Rectal smooth muscle tissue (tissue), 1 donor: ENCODE measurements at regions not wholly inside any gene's neighbourhood (a gene's known extent, or its start where the extent isn't known, plus 50 kb on each side); places are given as distances from the start of the nearest gene placed in this dataset.

Experiments
- H3K27ac ChIP-seq: one replicate; pipeline ENCODE4 v1.7.0; 2013; ENCODE audit warnings: low read depth, low read length, inconsistent platforms
- H3K27me3 ChIP-seq: one replicate; pipeline ENCODE4 v1.7.0; 2013; ENCODE audit warnings: low read length; ENCODE audit not compliant: control insufficient read depth, insufficient read depth
- H3K36me3 ChIP-seq: one replicate; pipeline ENCODE4 v1.7.0; 2013; ENCODE audit warnings: low read length; ENCODE audit not compliant: control insufficient read depth, insufficient read depth
- H3K4me1 ChIP-seq: one replicate; pipeline ENCODE4 v1.7.0; 2013; ENCODE audit warnings: low read length; ENCODE audit not compliant: control insufficient read depth, insufficient read depth
- H3K4me3 ChIP-seq: one replicate; pipeline ENCODE4 v1.7.0; 2013; ENCODE audit warnings: low read length
- H3K9ac ChIP-seq: one replicate; pipeline ENCODE4 v1.7.0; 2013; ENCODE audit warnings: low read length

GRCh38 chr10:2303169-2303568, 565.8 kb upstream of the ADARB2 start:
- Histone ChIP-seq H3K9ac (no peak overlapping the region), H3K4me3 (no peak overlapping the region), H3K27ac (no peak overlapping the region), H3K36me3 (no peaks in the 10 kb centered on the region), H3K4me1 (no peaks in the 10 kb centered on the region), H3K27me3 (no peaks in the 10 kb centered on the region)

- no peak overlapping the region for H3K4me3 ChIP-seq
- no peaks in the 10 kb centered on the region for H3K27me3 ChIP-seq
- H3K4me1 ChIP-seq = no peaks in the 10 kb centered on the region
- H3K36me3 ChIP-seq = no peaks in the 10 kb centered on the region
- no peak overlapping the region for H3K9ac ChIP-seq
- no peak overlapping the region for H3K27ac ChIP-seq
Observed at GRCh38 chr10:2301227-2301626, 563.9 kb upstream of the ADARB2 start.

DNA sequence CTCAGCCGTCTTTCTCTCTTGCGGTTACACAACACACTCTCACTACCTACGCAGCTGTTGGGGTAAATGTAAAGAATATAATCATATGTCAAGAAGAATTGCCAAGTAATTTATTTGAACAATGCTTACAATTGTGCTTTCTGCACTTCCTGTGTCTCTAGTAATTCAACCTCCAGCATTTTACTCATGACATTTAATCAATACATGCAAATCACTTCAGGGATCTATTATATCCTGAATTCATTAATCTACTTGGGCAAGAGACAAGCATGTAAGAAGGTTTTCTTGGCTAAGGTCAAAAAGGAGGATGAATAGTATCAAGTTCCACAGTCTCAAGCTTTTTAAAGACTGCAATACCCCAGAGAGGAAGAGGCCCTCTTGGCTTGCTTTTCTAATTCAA, 562.9 kb upstream of the ADARB2 start:
- Histone ChIP-seq H3K27ac (no peak overlapping the region), H3K9ac (no peak overlapping the region), H3K27me3 (no peaks in the 10 kb centered on the region), H3K36me3 (no peaks in the 10 kb centered on the region), H3K4me3 (no peak overlapping the region), H3K4me1 (no peaks in the 10 kb centered on the region)

DNA sequence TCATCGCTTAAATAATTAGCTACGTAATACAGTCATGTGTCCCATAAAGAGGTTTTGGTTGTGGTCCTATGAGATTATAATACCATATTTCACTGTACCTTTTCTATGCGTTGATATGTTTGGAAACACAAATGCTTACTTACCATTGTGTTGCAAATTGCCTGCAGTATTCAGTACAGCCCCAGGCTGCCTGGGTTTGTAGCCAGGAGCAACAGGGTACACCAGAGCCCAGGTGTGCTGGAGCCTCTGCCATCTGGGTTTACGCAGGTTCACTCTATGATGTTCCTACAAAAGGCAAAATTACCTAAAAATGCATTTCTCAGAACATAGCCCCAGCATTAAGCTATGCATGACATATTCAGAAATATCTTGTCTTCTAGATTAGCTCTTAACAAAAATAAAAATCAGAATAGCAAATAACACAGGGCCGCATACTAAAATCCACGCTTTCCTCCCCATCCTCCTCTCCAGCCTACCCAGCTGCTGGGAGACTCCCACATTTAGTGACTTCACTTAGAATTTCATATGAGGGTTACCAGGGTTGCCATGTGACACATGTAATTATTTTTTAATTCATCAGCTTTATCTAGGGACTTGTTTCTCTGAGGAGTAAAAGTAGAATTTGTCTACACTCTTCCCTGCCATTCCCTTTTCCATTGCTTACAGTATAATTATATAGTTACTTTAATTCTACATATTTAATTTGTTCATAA, 559.0 kb upstream of the ADARB2 start:
- Histone ChIP-seq H3K4me1 (no peaks in the 10 kb centered on the region), H3K4me3 (no peak overlapping the region), H3K9ac (no peak overlapping the region), H3K27ac (no peak overlapping the region), H3K36me3 (no peaks in the 10 kb centered on the region), H3K27me3 (no peaks in the 10 kb centered on the region)

GRCh38 chr10:2294739-2295138, 557.4 kb upstream of the ADARB2 start:
- Histone ChIP-seq H3K27me3 (no peaks in the 10 kb centered on the region), H3K36me3 (no peaks in the 10 kb centered on the region), H3K4me1 (no peaks in the 10 kb centered on the region), H3K9ac (no peak overlapping the region), H3K27ac (no peak overlapping the region), H3K4me3 (no peak overlapping the region)

GRCh38 chr10:2284071-2284470, 546.7 kb upstream of the ADARB2 start:
- no peaks in the 10 kb centered on the region for H3K36me3 ChIP-seq

GRCh38 chr10:2282202-2282601, 544.9 kb upstream of the ADARB2 start:
- Histone ChIP-seq H3K4me1 (no peaks in the 10 kb centered on the region), H3K4me3 (no peak overlapping the region), H3K9ac (no peak overlapping the region), H3K36me3 (no peaks in the 10 kb centered on the region), H3K27me3 (no peaks in the 10 kb centered on the region), H3K27ac (no peak overlapping the region)

More at GRCh38 chr10:2284071-2284470, 546.7 kb upstream of the ADARB2 start:
- Histone ChIP-seq H3K9ac (no peak overlapping the region), H3K4me1 (no peaks in the 10 kb centered on the region), H3K27ac (no peak overlapping the region), H3K27me3 (no peaks in the 10 kb centered on the region), H3K4me3 (no peak overlapping the region)

GRCh38 chr10:2280713-2281300, 543.5 kb upstream of the ADARB2 start:
- Histone ChIP-seq H3K36me3 (no peaks in the 10 kb centered on the region), H3K27me3 (no peaks in the 10 kb centered on the region), H3K9ac (no peak overlapping the region), H3K27ac (no peak overlapping the region), H3K4me1 (no peaks in the 10 kb centered on the region), H3K4me3 (no peak overlapping the region)

DNA sequence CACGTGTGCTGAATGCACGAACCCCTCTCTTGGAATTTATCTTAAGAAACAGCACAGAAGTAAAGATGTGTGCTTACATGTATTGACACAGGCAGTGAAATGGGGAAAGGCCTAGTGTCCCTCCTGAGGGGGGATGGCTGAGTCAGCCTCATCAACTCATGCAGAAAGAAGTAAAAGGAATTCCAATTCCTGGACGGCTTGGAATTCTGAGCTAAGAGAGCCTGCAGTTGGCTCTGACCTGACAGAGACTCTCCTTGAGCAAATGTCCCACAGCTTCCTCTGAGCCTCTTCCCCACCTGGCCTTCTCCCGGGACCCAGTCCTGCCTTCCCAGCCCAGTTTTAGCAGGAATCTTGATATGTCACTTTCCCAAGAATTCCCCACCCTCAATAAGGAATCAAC, 542.4 kb upstream of the ADARB2 start:
- no peaks in the 10 kb centered on the region for H3K36me3 ChIP-seq
- no peak overlapping the region for H3K9ac ChIP-seq
- no peaks in the 10 kb centered on the region for H3K4me1 ChIP-seq
- no peak overlapping the region for H3K27ac ChIP-seq
- H3K4me3 ChIP-seq = no peak overlapping the region
- H3K27me3 ChIP-seq = no peaks in the 10 kb centered on the region

GRCh38 chr10:2278363-2278762, 541.0 kb upstream of the ADARB2 start:
- Histone ChIP-seq H3K4me1 (no peaks in the 10 kb centered on the region), H3K27ac (no peak overlapping the region), H3K36me3 (no peaks in the 10 kb centered on the region), H3K9ac (no peak overlapping the region), H3K4me3 (no peak overlapping the region), H3K27me3 (no peaks in the 10 kb centered on the region)

DNA sequence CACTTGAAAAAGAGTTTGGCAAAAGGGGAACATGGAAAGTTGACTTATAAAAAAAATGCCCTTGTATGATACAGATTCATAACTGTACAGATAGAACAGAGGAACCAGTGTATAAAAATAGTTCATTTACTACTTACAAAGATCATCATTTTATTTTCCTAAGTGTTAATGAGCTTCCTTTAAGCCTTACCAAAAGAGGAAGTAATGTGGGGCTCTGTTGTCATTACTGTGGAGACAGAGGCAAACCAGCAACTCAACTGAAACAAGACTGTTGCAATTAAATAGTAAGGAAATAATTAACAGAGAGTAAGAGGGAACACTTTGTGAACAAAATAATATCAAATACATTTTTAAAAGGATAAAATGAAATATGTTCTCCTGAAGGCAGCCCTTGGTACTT, 526.2 kb upstream of the ADARB2 start:
- Histone ChIP-seq H3K9ac (no peak overlapping the region), H3K27me3 (no peaks in the 10 kb centered on the region), H3K27ac (no peak overlapping the region), H3K4me3 (no peak overlapping the region), H3K4me1 (no peaks in the 10 kb centered on the region), H3K36me3 (no peaks in the 10 kb centered on the region)

GRCh38 chr10:2262878-2263277, 525.6 kb upstream of the ADARB2 start:
- H3K27ac ChIP-seq = no peak overlapping the region
- no peaks in the 10 kb centered on the region for H3K27me3 ChIP-seq
- H3K36me3 ChIP-seq = no peaks in the 10 kb centered on the region
- H3K4me3 ChIP-seq = no peak overlapping the region
- H3K4me1 ChIP-seq = no peaks in the 10 kb centered on the region
- no peak overlapping the region for H3K9ac ChIP-seq

GRCh38 chr10:2262333-2262732, 525.0 kb upstream of the ADARB2 start:
- no peak overlapping the region for H3K4me3 ChIP-seq
- H3K27me3 ChIP-seq = no peaks in the 10 kb centered on the region
- H3K9ac ChIP-seq = no peak overlapping the region
- H3K27ac ChIP-seq = no peak overlapping the region
- H3K4me1 ChIP-seq = no peaks in the 10 kb centered on the region
- H3K36me3 ChIP-seq = no peaks in the 10 kb centered on the region
